IPS-18c (cell line): ENCODE measurements at regions not wholly inside any gene's neighbourhood (a gene's known extent, or its start where the extent isn't known, plus 50 kb on each side); places are given as distances from the start of the nearest gene placed in this dataset.
"Not testable (repeated sequence)": the region's sequence is repeated elsewhere in the genome, so short reads cannot be mapped to it uniquely, and the experiment has no call there.

Experiments used
- H3K4me3 ChIP-seq: 2 replicates; pipeline ENCODE4 v1.7.0; 2013; ENCODE audit warnings: low read depth, mild to moderate bottlenecking, low read length, moderate library complexity; ENCODE audit not compliant: insufficient read depth
- H3K9me3 ChIP-seq: one replicate; pipeline ENCODE4 v1.6.1; 2013; ENCODE audit warnings: mild to moderate bottlenecking, low read length, moderate library complexity; ENCODE audit not compliant: control insufficient read depth, insufficient read depth

DNA sequence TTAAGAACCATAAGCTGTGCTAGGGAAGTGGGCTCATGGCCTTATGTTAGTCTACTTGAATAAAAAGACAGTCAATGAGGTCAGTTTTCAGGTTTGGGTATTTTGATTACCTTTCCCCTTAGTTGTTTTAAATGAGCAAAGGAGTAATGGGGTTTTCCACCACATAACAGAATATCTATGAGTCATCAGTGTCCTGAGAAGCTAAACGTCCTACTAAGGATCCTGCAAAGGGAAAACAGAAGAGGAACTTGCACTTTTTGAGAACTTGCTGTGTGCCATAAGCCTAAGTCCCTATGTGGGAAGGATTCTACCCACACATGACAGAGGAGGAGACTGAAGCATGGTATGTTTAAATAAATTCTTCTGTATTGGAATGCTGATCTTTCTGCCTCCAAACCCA, 292.8 kb upstream of the TMC3 start:
- Histone ChIP-seq H3K4me3 (no peak overlapping the region), H3K9me3 (no peaks in the 10 kb centered on the region)

DNA sequence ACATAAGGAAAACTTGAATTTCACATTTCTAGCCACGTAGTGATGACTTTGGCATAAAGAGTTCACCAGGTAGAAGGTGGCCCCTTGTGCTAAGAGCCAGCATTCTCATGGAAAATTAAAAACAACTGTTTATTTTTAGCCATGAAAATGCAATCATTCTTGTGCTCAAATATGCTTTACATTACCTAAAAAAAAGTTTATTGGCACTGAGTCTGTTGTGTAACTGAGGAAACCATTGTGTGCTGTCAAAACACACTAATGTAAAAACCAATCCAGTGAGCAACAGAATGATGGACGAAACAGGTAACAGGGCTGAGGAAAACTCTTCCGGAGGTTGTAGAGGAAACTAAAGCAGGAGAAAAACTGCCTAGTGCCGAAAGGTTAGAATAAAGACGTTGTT, 287.0 kb upstream of the TMC3 start:
- Histone ChIP-seq H3K4me3 (no peak overlapping the region), H3K9me3 (no peaks in the 10 kb centered on the region)

DNA sequence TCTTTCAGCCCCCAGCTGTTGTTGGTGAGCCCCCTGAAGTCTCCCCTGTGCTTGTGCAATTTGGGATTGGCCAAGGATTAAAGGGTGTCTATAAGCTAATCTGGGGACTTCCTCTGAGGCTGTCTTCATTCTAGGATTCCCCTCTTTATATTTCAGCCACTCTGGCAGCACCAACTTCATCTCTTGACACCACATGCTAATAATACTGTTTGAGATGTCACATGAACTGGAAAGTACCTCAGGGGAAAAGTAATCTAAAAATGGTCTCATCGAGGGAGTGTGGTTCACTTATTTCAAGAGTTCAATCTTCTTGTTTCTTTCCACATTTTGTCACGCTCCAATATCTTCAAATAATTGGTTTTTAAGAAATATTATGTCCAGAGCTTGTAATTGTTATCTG, 279.2 kb upstream of the TMC3 start:
- Histone ChIP-seq H3K4me3 (no peak overlapping the region), H3K9me3 (no peaks in the 10 kb centered on the region)

DNA sequence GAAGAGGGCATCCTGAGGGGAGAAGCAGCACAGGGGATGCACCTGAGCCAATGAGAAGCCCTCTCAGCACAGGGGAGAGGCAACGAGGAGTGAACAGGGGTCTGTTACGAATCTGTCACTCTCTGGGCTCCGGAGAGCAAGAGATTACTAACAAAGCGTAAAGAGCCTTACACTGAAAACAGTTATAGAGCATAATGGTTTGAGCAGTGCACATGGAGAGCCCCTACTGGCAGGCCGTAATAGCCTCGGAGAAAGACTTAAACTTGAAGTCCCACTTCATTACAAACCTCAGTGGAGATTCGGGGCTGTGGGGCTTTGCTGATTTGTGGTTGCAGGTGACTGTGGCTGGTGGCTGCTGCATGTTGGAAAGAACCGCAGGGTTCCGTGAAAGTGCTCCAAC, 271.5 kb upstream of the TMC3 start:
- Histone ChIP-seq H3K4me3 (no peak overlapping the region), H3K9me3 (no peaks in the 10 kb centered on the region)

DNA sequence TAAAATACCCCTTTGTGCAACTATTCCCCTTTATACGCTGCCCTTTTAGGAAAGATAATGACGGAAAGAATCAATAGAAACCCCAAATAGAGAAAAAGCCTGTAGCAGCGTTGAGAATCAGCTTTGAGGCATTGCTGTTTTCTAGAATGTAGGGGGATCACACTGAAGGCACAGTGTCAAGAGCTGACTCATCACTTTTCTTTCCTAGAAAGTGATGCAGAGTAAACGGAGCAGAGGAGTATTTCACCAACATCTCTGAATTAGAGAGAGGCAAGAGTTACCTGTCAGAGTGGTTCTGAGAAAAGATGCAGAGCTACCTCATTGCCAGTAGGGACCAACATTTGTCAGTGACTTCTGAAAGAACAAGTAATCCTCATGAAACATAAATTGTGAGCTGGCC, 269.8 kb upstream of the TMC3 start:
- no peaks in the 10 kb centered on the region for H3K9me3 ChIP-seq
- H3K4me3 ChIP-seq: no peak overlapping the region

DNA sequence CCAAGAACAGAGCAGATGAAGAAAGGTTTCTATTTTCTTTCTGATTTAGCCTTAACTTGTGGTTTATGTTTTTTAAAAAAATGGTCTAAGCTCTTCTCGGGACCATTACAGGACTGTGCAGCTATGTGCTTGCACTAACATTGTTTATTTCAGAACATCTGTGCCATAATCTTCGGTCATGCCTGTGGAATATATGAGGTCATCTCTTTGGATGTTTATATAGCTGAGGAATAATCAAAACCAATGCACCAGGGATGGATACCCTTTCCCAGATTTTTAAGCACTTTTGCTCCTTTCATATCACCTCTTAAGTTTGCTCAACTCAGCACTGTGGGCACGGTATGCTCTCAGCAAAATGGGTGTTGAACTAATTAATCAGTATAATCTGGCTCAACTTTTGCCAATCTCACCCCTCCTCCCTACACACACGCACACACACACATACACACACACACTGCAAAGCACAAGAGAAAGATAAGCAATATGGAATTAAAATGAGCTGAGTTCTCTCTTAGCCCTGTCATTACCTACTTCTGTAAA, 268.5 kb upstream of the TMC3 start:
- Histone ChIP-seq H3K4me3 (no peak overlapping the region), H3K9me3 (no peaks in the 10 kb centered on the region)

DNA sequence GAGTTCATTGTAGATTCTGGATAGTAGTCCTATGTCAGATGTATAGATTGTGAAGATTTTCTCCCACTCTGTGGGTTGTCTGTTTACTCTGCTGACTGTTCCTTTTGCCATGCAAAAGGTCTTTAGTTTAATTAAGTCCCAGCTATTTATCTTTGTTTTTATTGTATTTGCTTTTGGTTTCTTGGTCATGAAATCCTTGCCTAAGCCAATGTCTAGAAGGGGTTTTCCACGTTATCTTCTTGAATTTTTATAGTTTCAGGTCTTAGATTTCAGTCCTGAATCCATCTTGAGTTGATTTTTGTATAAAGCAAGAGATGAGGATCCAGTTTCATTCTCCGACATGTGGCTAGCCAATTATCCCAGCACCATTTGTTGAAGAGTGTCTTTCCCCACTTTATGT, 262.1 kb upstream of the TMC3 start:
- not testable (repeated sequence) for H3K4me3 ChIP-seq, H3K9me3 ChIP-seq

DNA sequence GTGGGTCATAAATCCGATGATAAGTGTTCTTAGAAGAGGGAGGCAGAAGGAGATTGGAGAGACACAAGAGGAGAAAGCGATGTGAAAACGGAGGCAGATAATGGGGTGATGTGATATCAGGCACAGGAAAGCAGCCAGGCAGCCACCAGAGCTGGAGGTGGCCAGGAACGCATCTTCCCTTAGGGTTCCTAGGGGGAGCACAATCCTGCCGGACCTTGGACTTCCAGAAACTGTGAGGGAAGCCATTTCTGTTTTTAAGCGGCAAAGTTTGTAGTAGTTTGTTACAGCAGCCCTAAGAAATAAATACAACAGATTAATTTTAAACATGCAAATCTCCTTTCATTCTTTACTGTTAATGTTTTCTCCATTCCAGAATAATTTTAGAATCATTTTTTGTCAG, 259.9 kb upstream of the TMC3 start:
- H3K4me3 ChIP-seq: no peak overlapping the region
- no peaks in the 10 kb centered on the region for H3K9me3 ChIP-seq

DNA sequence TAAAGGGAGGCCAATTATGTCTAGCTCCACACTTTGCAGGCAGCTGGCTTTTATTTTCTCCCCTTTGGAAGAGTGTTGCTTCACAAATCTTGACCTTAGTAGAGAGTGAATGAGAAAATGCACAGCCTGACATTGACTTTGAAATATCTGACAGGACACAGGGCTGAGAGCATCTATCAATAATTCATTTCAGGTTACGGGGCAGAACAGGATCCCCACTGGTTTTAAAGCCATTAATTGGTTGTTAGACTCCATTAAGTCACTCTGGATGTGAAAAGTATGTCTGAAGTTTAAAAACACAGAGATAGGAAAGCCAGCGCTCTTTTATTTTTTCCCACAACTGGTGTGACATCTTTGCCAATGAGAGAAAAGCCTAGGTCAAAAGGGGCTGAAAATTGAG, 251.9 kb upstream of the TMC3 start:
- H3K9me3 ChIP-seq: no peaks in the 10 kb centered on the region
- no peak overlapping the region for H3K4me3 ChIP-seq

DNA sequence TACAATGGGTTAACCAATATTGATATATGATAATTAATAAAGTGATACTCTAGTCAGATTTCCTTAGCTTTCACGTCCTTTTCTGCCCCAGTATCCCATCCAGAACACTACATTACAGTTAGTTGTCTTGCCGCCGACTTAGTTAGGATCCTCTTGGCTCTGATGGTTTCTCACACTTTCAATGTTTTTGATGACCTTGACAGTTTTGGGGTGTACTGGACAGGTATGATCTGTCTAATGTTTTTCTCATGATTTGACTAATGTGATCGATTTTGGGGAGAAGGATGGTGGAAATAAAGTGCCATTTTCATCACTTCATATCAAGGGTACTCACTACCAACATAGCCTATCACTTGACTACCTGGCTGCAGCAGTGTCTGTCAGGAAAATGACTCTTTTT, 245.0 kb upstream of the TMC3 start:
- no peaks in the 10 kb centered on the region for H3K9me3 ChIP-seq
- H3K4me3 ChIP-seq: no peak overlapping the region

DNA sequence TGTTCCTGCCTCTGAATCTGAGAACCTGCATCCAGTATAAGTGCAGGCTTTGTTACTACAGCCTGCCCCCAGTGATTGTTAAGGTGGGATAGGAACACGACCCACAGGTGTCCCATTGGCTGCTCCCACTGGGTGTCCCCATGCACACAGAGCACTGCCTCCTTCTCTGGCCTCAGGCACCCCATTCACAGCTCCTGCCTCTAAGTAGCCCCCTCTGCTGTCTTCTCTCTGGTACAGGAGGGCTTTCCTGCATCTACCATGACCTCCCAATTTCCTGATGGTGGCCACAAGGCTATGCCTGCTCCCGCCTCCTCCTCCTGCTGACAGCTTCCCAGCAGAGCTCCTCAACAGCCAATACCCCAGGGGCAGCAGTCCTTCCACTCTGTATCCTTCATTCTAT, 238.6 kb upstream of the TMC3 start:
- Histone ChIP-seq H3K4me3 (no peak overlapping the region), H3K9me3 (peaks cover 2% of the 10 kb centered on the region)

DNA sequence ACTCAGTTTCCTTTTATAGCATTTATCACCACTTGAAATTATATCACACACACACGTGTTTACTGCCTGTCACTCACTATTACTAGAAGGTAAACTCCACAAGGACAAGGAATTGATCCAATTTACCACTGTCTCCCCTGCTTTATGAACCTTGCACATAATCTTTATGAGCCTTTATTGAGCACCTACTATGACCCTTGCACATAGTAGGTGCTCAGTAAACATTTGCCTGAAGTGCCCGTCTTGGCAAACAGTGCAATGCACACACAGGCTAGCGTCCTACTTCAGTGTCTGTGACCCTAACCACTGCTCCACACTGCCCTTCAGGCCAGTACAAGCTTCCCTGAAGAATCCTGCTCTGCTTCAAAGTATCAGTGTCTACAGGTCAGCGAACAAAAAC, 237.7 kb upstream of the TMC3 start:
- no peak overlapping the region for H3K4me3 ChIP-seq
- H3K9me3 ChIP-seq: peaks cover 2% of the 10 kb centered on the region

DNA sequence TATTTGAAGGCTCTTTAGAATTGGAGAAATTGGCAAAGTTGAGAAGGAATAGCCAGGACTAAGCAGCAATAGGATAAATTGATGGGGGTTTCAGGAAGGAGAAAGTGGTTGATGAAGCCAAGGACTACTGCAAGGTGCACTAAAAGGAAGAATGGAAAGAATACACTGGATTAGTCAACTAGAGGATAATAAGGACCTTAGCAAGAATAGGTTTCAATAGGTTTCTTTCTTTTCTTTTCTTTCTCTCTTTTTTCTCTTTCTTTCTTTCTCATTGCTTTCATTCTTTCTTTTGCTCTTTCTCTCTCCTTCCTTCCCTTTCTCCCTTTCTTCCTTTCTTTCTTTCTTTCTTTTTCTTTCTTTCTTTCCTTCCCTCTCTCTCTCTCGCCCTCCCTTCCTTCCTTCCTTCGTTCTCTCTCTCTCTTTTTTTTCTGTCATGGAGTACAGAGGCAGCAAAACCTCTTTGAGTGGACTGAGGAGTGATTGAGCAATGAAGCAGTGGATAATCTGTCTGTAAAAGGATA, 234.4 kb upstream of the TMC3 start:
- Histone ChIP-seq H3K9me3 (peaks cover 2% of the 10 kb centered on the region), H3K4me3 (no peak overlapping the region)

DNA sequence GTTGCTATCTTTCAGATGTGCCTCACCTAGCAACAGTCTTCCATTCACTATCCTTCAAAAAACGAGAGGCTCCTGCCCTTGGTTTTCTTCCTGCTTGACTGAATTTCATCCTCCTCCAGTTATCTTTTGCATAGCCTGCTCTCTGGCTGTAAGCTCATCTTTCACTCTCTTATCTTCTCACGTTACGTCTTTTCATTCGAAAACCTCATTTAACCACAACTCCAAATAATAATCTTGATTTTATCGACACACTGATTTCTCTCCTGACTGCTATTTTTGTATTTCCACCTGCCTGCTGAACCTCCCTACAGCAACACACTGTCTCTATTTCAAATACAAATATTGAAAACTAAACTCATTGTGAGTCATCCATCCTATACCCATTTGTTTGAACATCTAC, 230.7 kb upstream of the TMC3 start:
- H3K9me3 ChIP-seq: peaks cover 2% of the 10 kb centered on the region
- H3K4me3 ChIP-seq: no peak overlapping the region

DNA sequence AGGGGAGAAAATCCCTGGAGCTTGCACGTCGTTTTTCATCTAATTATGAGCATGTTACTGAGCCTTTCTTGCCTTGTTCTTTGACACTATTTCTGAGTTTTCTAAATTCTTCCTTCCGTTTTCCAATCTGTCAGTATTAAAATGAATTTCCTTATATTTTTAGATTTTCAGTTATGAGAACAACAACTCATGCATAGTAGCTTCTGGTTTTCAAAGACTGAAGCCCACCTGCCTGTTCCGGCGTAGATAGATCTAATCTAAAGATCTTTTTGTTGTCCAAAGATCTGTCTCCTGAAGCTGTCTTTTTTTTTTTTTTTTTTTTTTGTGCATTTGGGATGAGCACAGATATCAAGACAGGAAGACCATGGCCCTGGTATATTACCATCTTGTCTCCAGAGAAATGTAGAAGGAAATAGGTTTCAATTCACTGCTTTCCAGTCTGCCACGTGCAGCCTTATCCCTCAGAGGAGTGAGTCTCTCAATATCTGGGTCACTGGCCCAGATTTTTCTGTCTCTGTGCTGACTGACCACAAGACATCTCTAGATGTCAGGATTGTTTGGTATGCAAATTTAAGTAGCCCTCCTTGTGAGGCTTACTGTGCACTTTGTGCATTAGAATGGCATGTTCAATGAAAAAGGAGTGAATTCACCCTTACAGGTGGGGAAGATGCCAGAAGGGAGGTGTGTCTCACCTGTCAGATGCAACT, 222.3 kb upstream of the TMC3 start:
- no peaks in the 10 kb centered on the region for H3K9me3 ChIP-seq
- no peak overlapping the region for H3K4me3 ChIP-seq

DNA sequence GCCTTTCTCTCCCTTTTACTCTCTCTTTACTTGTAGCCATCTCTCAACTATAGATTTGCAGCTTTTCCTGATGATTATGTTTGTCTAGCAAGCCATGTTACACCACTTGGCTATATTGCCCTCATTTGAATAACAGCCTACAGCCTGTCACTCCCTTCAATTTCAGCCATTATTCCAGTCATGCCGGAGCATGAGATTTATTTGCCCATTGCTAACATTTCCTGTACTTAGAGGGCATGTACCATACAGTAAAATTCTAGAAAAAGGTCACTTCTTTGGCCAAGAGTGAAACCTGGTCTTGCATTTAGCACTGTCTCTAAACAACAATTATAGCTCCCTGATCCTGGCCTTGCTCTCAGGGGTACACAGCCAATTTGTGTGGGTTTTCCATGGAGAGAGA, 221.7 kb upstream of the TMC3 start:
- Histone ChIP-seq H3K4me3 (no peak overlapping the region), H3K9me3 (no peaks in the 10 kb centered on the region)

DNA sequence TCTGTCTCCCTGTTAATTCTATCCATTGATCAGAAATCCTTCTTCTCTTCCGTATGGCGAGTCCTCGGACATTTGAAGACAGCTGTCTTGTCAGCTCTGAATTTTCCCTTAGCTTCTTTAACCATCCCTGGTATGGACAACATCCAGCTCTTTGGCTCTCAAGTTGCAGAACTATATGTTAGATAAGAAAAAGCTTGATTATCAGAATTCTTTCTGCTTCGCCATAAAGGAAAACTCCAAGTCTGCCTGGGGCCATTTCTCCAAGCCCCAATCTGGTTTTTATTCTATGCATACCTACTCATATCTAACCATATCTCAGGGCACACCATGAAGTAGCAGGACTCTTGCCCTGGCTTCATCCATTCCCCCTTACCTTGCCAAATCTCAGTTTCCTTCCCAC, 215.7 kb upstream of the TMC3 start:
- no peak overlapping the region for H3K4me3 ChIP-seq
- H3K9me3 ChIP-seq: no peaks in the 10 kb centered on the region

DNA sequence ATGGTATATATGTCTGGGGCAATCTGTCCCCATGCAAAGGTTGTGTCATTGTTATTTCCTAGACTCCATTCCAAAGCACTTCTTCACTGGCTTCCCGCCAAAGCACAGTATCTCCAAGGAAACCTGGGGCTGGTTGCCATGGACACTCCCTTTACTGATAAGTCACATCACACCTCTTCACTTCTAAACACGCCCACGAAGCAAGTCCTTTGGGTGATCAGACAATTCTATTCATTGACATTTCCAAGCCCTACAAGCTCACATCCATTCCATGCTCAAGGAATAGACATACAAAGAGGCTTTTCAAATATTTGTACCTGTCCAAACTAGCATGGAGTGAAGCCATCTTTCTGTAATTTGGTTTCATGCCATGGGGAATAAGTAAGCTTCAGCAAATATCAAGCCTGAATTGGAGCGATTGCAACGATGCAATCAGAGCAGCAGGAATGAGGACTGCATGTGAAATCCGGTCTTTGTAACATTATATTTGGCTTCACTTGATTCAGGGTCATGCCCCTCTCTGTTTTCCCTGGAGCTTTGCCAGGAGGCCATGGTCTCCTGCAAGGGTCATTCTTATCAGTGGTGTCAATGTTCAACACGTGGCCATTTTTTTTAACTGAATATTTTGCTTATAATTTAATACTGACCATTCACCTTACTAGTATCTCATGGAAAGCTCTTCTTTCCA, 201.6 kb upstream of the TMC3 start:
- H3K4me3 ChIP-seq: no peak overlapping the region
- H3K9me3 ChIP-seq: no peaks in the 10 kb centered on the region
